ENCODE measurements at regions not wholly inside any gene's neighbourhood (a gene's known extent, or its start where the extent isn't known, plus 50 kb on each side); places are given as distances from the start of the nearest gene placed in this dataset.

DNA sequence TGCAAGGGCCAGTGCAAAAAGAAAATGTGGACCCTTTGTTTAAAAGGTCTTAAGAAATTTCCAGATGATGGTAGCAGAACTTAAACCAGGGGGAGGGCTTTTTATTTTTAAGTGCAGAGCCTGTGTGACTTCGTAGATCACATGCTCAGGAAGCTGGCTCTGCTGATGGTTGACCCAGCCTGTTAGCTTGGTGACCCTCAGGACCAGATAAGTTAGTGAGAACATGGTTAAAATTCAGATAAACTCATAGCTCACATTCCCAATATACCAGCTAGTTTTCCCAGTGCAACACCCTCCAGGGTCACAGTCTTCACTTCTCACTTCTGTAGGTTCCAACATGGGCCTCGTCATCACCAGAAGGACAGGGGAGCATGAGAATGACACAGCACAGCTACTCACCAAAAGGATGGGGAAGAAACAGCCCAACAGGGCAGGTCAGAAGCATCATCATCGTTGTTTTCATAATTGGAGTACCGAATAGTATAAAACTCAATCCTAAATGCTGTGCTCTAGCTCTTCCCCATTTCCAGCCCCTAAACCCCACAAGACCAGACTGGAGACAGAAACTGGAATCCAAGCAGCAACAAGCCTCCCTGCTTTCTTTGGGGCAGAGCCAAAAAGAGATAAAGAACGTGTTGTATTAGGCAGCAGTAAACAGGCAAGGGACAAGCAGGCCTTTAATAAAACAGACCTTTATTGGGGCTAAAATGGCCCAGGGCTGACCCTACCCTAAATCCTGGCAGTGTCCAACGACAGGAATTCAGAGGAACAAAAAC is 102.2 kb upstream of the ANKRD1 start:
- Histone ChIP-seq H3K36me3 (ENCODE audit: control insufficient read depth in 2 of 2, extremely low read depth in 1 of 2, insufficient read depth in 2 of 2, low read length in 2 of 2) (no peaks in the 10 kb centered on the region), H3K27me3 (ENCODE audit: control insufficient read depth, extremely low read depth, insufficient read depth, low read length) (peaks cover 4% of the 10 kb centered on the region), H3K4me1 (ENCODE audit: control insufficient read depth, extremely low read depth, insufficient read depth, low read length) (no peaks in the 10 kb centered on the region), H2AFZ (ENCODE audit: control insufficient read depth, low read length) (no peak overlapping the region), H4K20me1 (ENCODE audit: control insufficient read depth, extremely low read depth, insufficient read depth, low read length) (no peaks in the 10 kb centered on the region), H3K27ac (ENCODE audit: control insufficient read depth, insufficient read depth, low read length) (no peak overlapping the region), H3K79me2 (ENCODE audit: control insufficient read depth, insufficient read depth, low read length) (no peaks in the 10 kb centered on the region), H3K4me2 (ENCODE audit: control insufficient read depth, extremely low read depth, insufficient read depth, low read depth, low read length) (no peak overlapping the region), H3K9me3 (ENCODE audit: control insufficient read depth, low read depth, low read length) (no peaks in the 10 kb centered on the region), H3K4me3 (ENCODE audit: control insufficient read depth in 2 of 3, extremely low read depth in 1 of 3, insufficient read depth in 2 of 3, low read depth in 1 of 3, low read length in 3 of 3) (no peak overlapping the region), H3K9ac (ENCODE audit: control insufficient read depth, extremely low read depth, insufficient read depth, low read length) (no peak overlapping the region), H3K9me1 (ENCODE audit: control insufficient read depth, extremely low read depth, insufficient read depth, low read length) (no peaks in the 10 kb centered on the region)
- TF ChIP-seq EZH2 (IDR thresholded peaks at IDR 0.05; ENCODE audit: low read length), result no peak
- TF ChIP-seq, protein P1, sequence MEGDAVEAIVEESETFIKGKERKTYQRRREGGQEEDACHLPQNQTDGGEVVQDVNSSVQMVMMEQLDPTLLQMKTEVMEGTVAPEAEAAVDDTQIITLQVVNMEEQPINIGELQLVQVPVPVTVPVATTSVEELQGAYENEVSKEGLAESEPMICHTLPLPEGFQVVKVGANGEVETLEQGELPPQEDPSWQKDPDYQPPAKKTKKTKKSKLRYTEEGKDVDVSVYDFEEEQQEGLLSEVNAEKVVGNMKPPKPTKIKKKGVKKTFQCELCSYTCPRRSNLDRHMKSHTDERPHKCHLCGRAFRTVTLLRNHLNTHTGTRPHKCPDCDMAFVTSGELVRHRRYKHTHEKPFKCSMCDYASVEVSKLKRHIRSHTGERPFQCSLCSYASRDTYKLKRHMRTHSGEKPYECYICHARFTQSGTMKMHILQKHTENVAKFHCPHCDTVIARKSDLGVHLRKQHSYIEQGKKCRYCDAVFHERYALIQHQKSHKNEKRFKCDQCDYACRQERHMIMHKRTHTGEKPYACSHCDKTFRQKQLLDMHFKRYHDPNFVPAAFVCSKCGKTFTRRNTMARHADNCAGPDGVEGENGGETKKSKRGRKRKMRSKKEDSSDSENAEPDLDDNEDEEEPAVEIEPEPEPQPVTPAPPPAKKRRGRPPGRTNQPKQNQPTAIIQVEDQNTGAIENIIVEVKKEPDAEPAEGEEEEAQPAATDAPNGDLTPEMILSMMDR (optimal IDR thresholded peaks at IDR 0.05 in 1 of 3, IDR thresholded peaks at IDR 0.05 in 1 of 3, conservative IDR thresholded peaks at IDR 0.05 in 1 of 3; ENCODE audit: extremely low read depth in 1 of 3, insufficient read depth in 2 of 3, low read length in 3 of 3), result no peak
- FAIRE-seq, result no peak
- no peak for DNase-seq (ENCODE audit: low read depth, low spot score)
- dilution Hi-C loops (cut with MboI; ENCODE audit: extremely low pct_ligation_motif_present, low sequenced_read_pairs), result no loop called here

DNA sequence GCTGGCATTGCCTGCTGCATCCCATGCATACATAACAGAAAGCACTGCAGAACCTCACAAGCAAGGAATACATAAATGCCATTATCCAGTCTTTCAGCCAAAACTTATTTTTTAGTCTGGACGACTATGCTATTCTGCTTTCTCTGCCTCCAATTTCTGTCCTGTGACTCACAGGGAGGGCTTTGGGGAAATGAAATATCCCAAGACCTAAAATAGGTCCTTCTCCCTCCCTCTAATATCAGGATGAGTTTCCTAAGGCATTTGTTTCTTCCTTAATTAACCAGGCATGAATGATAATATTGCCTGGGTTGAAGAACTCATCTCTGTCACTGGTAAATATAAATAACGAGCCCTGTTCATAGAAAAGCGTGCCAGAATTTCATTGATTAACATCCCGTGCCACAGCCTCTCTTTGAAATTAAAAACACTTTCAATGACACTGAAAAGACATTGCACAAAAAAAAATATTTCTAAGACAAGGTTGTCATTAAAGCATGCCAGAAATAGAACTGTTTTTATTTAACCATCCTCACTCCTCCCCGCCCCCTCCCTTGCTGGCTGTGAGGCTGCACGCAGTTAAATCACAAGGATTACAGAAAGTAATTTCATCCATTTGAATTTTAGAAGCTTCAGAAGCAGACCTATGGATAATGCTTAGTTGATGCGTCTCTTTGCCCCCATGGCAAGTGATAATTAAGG is 103.0 kb upstream of the ANKRD1 start:
- Histone ChIP-seq H3K4me2 (ENCODE audit: control insufficient read depth, extremely low read depth, insufficient read depth, low read depth, low read length) (no peak overlapping the region), H3K27ac (ENCODE audit: control insufficient read depth, insufficient read depth, low read length) (no peak overlapping the region), H2AFZ (ENCODE audit: control insufficient read depth, low read length) (no peak overlapping the region), H3K9me3 (ENCODE audit: control insufficient read depth, low read depth, low read length) (no peaks in the 10 kb centered on the region), H3K4me3 (ENCODE audit: control insufficient read depth in 2 of 3, extremely low read depth in 1 of 3, insufficient read depth in 2 of 3, low read depth in 1 of 3, low read length in 3 of 3) (no peak overlapping the region), H4K20me1 (ENCODE audit: control insufficient read depth, extremely low read depth, insufficient read depth, low read length) (no peaks in the 10 kb centered on the region), H3K9ac (ENCODE audit: control insufficient read depth, extremely low read depth, insufficient read depth, low read length) (no peak overlapping the region), H3K9me1 (ENCODE audit: control insufficient read depth, extremely low read depth, insufficient read depth, low read length) (no peaks in the 10 kb centered on the region), H3K79me2 (ENCODE audit: control insufficient read depth, insufficient read depth, low read length) (no peaks in the 10 kb centered on the region), H3K4me1 (ENCODE audit: control insufficient read depth, extremely low read depth, insufficient read depth, low read length) (no peaks in the 10 kb centered on the region), H3K27me3 (ENCODE audit: control insufficient read depth, extremely low read depth, insufficient read depth, low read length) (peaks cover 4% of the 10 kb centered on the region), H3K36me3 (ENCODE audit: control insufficient read depth in 2 of 2, extremely low read depth in 1 of 2, insufficient read depth in 2 of 2, low read length in 2 of 2) (no peaks in the 10 kb centered on the region)
- FAIRE-seq, result no peak
- DNase-seq (ENCODE audit: low read depth, low spot score), result no peak
- dilution Hi-C loops (cut with MboI; ENCODE audit: extremely low pct_ligation_motif_present, low sequenced_read_pairs), result no loop called here
- no peak for TF ChIP-seq EZH2 (IDR thresholded peaks at IDR 0.05; ENCODE audit: low read length)
- TF ChIP-seq, protein P1 (optimal IDR thresholded peaks at IDR 0.05 in 1 of 3, IDR thresholded peaks at IDR 0.05 in 1 of 3, conservative IDR thresholded peaks at IDR 0.05 in 1 of 3; ENCODE audit: extremely low read depth in 1 of 3, insufficient read depth in 2 of 3, low read length in 3 of 3), result no peak

Data from keratinocyte (primary cell).